Left lobe of liver (tissue), 2 donors: ENCODE measurements at regions not wholly inside any gene's neighbourhood (a gene's known extent, or its start where the extent isn't known, plus 50 kb on each side); places are given as distances from the start of the nearest gene placed in this dataset.

Experiments used
- ATAC-seq: fragments of 200-7000 bp; cut with Tn5 transposase; one replicate; pipeline ENCODE4 v1.9.1; 2020; ENCODE audit warnings: mild to moderate bottlenecking, moderate library complexity
- DNase-seq: peaks from one replicate; pipeline ENCODE4 v3.0.0-alpha.2; 2020; ENCODE audit warnings: low spot score
- donor health status: DM: no; HTN: no; CAD: no; lungs with moderate emphysema.
- donor health status: DM: no; HTN: yes; CAD: no.

- DNase-seq (no peak), ATAC-seq (no peak)
Observed at GRCh38 chr13:34764246-34764645, 177.8 kb upstream of the NBEA start.

GRCh38 chr13:34765446-34766180 is 176.5 kb upstream of the NBEA start:
- ATAC-seq (no peak), DNase-seq (no peak)

- no peak for DNase-seq
Observed at GRCh38 chr13:34767778-34768177, 174.3 kb upstream of the NBEA start.

GRCh38 chr13:34772206-34772605 is 169.9 kb upstream of the NBEA start:
- no peak for DNase-seq
- no peak for ATAC-seq

More at GRCh38 chr13:34767778-34768177, 174.3 kb upstream of the NBEA start:
- ATAC-seq = no peak

GRCh38 chr13:34772881-34773280 is 169.2 kb upstream of the NBEA start:
- ATAC-seq = no peak

GRCh38 chr13:34776390-34776981 is 165.6 kb upstream of the NBEA start:
- ATAC-seq = no peak
- DNase-seq = no peak

More at GRCh38 chr13:34772881-34773280, 169.2 kb upstream of the NBEA start:
- no peak for DNase-seq

- ATAC-seq (no peak), DNase-seq (no peak)
Observed at GRCh38 chr13:34777089-34777913, 164.8 kb upstream of the NBEA start.

- DNase-seq = no peak
- no peak for ATAC-seq
Observed at GRCh38 chr13:34777914-34778303, 164.2 kb upstream of the NBEA start.

- DNase-seq = no peak
- no peak for ATAC-seq
Observed at GRCh38 chr13:34779171-34779570, 162.9 kb upstream of the NBEA start.

GRCh38 chr13:34793301-34793700 is 148.8 kb upstream of the NBEA start:
- DNase-seq = no peak
- ATAC-seq = no peak

- ATAC-seq = no peak
- DNase-seq = no peak
Observed at GRCh38 chr13:34803756-34804155, 138.3 kb upstream of the NBEA start.

- no peak for DNase-seq
- no peak for ATAC-seq
Observed at GRCh38 chr13:34805347-34805746, 136.7 kb upstream of the NBEA start.

GRCh38 chr13:34808649-34809048 is 133.4 kb upstream of the NBEA start:
- no peak for ATAC-seq
- DNase-seq = no peak

- DNase-seq = no peak
- ATAC-seq = no peak
Observed at GRCh38 chr13:34810996-34811395, 131.1 kb upstream of the NBEA start.

- no peak for ATAC-seq
- no peak for DNase-seq
Observed at GRCh38 chr13:34815526-34815925, 126.5 kb upstream of the NBEA start.

- ATAC-seq (no peak), DNase-seq (no peak)
Observed at GRCh38 chr13:34816245-34816884, 125.7 kb upstream of the NBEA start.

GRCh38 chr13:34816908-34817665 is 125.0 kb upstream of the NBEA start:
- DNase-seq (no peak), ATAC-seq (no peak)

- no peak for ATAC-seq
- DNase-seq = no peak
Observed at GRCh38 chr13:34822650-34823049, 119.4 kb upstream of the NBEA start.

GRCh38 chr13:34826432-34826831 is 115.6 kb upstream of the NBEA start:
- no peak for ATAC-seq

GRCh38 chr13:34833562-34834182 is 108.4 kb upstream of the NBEA start:
- DNase-seq = no peak
- ATAC-seq = no peak

More at GRCh38 chr13:34826432-34826831, 115.6 kb upstream of the NBEA start:
- no peak for DNase-seq
